ENCODE measurements at regions not wholly inside any gene's neighbourhood (a gene's known extent, or its start where the extent isn't known, plus 50 kb on each side); places are given as distances from the start of the nearest gene placed in this dataset.

DNA sequence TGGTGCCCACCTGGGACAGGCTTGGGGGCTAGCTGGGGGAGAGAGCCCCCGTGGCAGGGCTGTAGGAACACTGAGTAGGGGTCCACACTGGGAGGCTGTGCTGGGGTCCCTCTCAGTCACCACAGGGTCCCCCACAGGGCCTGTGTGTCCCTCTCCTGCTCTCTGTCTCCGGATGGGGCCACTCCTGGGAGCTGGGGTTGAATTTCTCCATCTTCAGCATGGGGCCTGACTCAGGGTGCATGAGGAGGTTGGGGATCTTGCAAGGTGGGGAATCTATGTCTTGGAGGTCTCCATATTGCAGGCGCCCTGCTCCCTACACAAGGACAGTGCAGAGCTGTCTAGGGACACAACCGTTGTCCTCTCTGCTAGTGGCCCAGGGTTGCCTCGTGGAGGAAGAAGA, 78.7 kb upstream of the HDAC4 start:
- Histone ChIP-seq H3K4me1 (ENCODE audit: control insufficient read depth, extremely low read depth, insufficient read depth, low read length) (no peaks in the 10 kb centered on the region), H3K79me2 (ENCODE audit: control insufficient read depth, insufficient read depth, low read length) (no peaks in the 10 kb centered on the region), H3K9ac (replicated peaks; ENCODE audit: extremely low read depth, insufficient read depth, low read length) (no peak overlapping the region), H3K4me3 (replicated peaks in 1 of 3; ENCODE audit: insufficient read depth in 1 of 3, low read depth in 1 of 3, low read length in 3 of 3) (no peak overlapping the region), H3K9me3 (replicated peaks; ENCODE audit: control insufficient read depth, insufficient read depth, low read length) (no peaks in the 10 kb centered on the region), H3K27ac (ENCODE audit: insufficient read depth, low read depth, low read length) (no peak overlapping the region), H3K4me2 (ENCODE audit: insufficient read depth, low read length) (no peak overlapping the region), H3K9me1 (replicated peaks; ENCODE audit: control insufficient read depth, extremely low read depth, insufficient read depth, low read length) (no peaks in the 10 kb centered on the region), H3K36me3 (ENCODE audit: control insufficient read depth in 2 of 2, extremely low read depth in 1 of 2, insufficient read depth in 2 of 2, low read length in 2 of 2) (no peaks in the 10 kb centered on the region), H4K20me1 (replicated peaks; ENCODE audit: control insufficient read depth, extremely low read depth, insufficient read depth, low read length) (no peaks in the 10 kb centered on the region), H3K27me3 (ENCODE audit: control insufficient read depth in 2 of 2, insufficient read depth in 2 of 2, low read length in 2 of 2) (no peaks in the 10 kb centered on the region), H2AFZ (ENCODE audit: low read depth, low read length) (no peak overlapping the region)
- ChIA-PET POLR2A (no interaction called here), CTCF (no interaction called here)
- dilution Hi-C loops (cut with MboI; ENCODE audit: extremely low pct_ligation_motif_present, low sequenced_read_pairs) (no loop called here), intact Hi-C loops (cut with micrococcal nuclease) (no loop called here)
- FAIRE-seq, result no peak
- TF ChIP-seq, protein P1, sequence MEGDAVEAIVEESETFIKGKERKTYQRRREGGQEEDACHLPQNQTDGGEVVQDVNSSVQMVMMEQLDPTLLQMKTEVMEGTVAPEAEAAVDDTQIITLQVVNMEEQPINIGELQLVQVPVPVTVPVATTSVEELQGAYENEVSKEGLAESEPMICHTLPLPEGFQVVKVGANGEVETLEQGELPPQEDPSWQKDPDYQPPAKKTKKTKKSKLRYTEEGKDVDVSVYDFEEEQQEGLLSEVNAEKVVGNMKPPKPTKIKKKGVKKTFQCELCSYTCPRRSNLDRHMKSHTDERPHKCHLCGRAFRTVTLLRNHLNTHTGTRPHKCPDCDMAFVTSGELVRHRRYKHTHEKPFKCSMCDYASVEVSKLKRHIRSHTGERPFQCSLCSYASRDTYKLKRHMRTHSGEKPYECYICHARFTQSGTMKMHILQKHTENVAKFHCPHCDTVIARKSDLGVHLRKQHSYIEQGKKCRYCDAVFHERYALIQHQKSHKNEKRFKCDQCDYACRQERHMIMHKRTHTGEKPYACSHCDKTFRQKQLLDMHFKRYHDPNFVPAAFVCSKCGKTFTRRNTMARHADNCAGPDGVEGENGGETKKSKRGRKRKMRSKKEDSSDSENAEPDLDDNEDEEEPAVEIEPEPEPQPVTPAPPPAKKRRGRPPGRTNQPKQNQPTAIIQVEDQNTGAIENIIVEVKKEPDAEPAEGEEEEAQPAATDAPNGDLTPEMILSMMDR (IDR thresholded peaks at IDR 0.05; ENCODE audit: extremely low read depth in 1 of 2, insufficient read depth in 1 of 2, low read depth in 1 of 2, low read length in 2 of 2), result no peak
- TF ChIP-seq POLR2AphosphoS5 (IDR thresholded peaks at IDR 0.05; ENCODE audit: insufficient read depth, low read depth, low read length) (no peak), JUN (IDR thresholded peaks at IDR 0.05; ENCODE audit: borderline replicate concordance, insufficient read depth, insufficient read length, low read depth) (no peak), GATA2 (IDR thresholded peaks at IDR 0.05; ENCODE audit: insufficient read depth, insufficient read length, low read depth, low read length) (no peak), EZH2 (IDR thresholded peaks at IDR 0.05; ENCODE audit: borderline replicate concordance, low read depth, low read length, severe bottlenecking) (no peak), MYC (IDR thresholded peaks at IDR 0.05; ENCODE audit: low read depth, low read length) (no peak), FOS (IDR thresholded peaks at IDR 0.05; ENCODE audit: borderline replicate concordance, insufficient read depth, low read length) (no peak), POLR2A (IDR thresholded peaks at IDR 0.05; ENCODE audit: low read depth, low read length) (no peak)
- TF ChIP-seq, protein P2, sequence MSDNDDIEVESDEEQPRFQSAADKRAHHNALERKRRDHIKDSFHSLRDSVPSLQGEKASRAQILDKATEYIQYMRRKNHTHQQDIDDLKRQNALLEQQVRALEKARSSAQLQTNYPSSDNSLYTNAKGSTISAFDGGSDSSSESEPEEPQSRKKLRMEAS (IDR thresholded peaks at IDR 0.05; ENCODE audit: insufficient read depth, insufficient read length), result no peak
- no peak for DNase-seq (ENCODE audit: low read depth, low spot score)
- BruUV-seq (replicated peaks), result no TSS peak
